CD14-positive monocyte (primary cell): ENCODE measurements at regions not wholly inside any gene's neighbourhood (a gene's known extent, or its start where the extent isn't known, plus 50 kb on each side); places are given as distances from the start of the nearest gene placed in this dataset.

ENCODE experiments used
- DNase-seq, 3 donors: peaks; one replicate each; pipeline ENCODE4 v3.0.0-alpha.2; 2011 to 2022
- H2AFZ ChIP-seq: 2 replicates; pipeline ENCODE4 v1.6.0; 2012; ENCODE audit warnings: mild to moderate bottlenecking, low read depth, low read length, inconsistent platforms; ENCODE audit not compliant: insufficient read depth, poor library complexity, severe bottlenecking
- H3K27ac ChIP-seq, 2 donors: 1 replicate in 1 of 2; 2 replicates in 1 of 2; pipeline ENCODE4 v1.5.1; 2012 to 2013; ENCODE audit warnings: low read length in 2 of 2, control low read depth in 1 of 2, inconsistent platforms in 1 of 2, low read depth in 1 of 2, mild to moderate bottlenecking in 1 of 2
- H3K27me3 ChIP-seq, 2 donors: one replicate each; pipeline versions ENCODE4 v1.6.0 to v1.6.1; 2011 to 2013; ENCODE audit warnings: low read length in 2 of 2; ENCODE audit not compliant: control insufficient read depth in 2 of 2, insufficient read depth in 2 of 2
- H3K36me3 ChIP-seq, 2 donors: replicated peaks in 1 of 2; 1 replicate in 1 of 2; 2 replicates in 1 of 2; pipeline versions ENCODE4 v1.5.1 to v1.6.1; 2012 to 2013; ENCODE audit warnings: low read length in 2 of 2, control low read depth in 1 of 2, inconsistent platforms in 1 of 2, mild to moderate bottlenecking in 1 of 2; ENCODE audit not compliant: insufficient read depth in 2 of 2, control insufficient read depth in 1 of 2
- H3K4me1 ChIP-seq, 2 donors: 1 replicate in 1 of 2; 2 replicates in 1 of 2; pipeline versions ENCODE4 v1.5.1 to v1.6.1; 2012 to 2013; ENCODE audit warnings: low read length in 2 of 2, control low read depth in 1 of 2, inconsistent platforms in 1 of 2, mild to moderate bottlenecking in 1 of 2, moderate library complexity in 1 of 2; ENCODE audit not compliant: insufficient read depth in 2 of 2, control insufficient read depth in 1 of 2
- H3K4me2 ChIP-seq: replicated peaks from 2 replicates; pipeline ENCODE3; 2012; ENCODE audit warnings: low read length, moderate library complexity, mild to moderate bottlenecking; ENCODE audit not compliant: poor library complexity, severe bottlenecking; ENCODE audit errors: extremely low read depth
- H3K4me3 ChIP-seq, 3 experiments: fragments of 200-600 bp in 1 of 3; sonication (generic) in 1 of 3; replicated peaks in 1 of 3; 1 replicate in 2 of 3; 2 replicates in 1 of 3; pipeline ENCODE4 v1.5.1; 2011 to 2013; ENCODE audit warnings: low read length in 3 of 3, mild to moderate bottlenecking in 3 of 3, control low read depth in 2 of 3, low read depth in 2 of 3, inconsistent platforms in 1 of 3, moderate library complexity in 1 of 3
- H3K79me2 ChIP-seq: 2 replicates; pipeline ENCODE4 v1.6.0; 2012; ENCODE audit warnings: mild to moderate bottlenecking, control low read depth, inconsistent platforms, low read length, moderate library complexity; ENCODE audit not compliant: insufficient read depth
- H3K9ac ChIP-seq: 2 replicates; pipeline ENCODE4 v1.6.0; 2017; ENCODE audit warnings: low read length, mild to moderate bottlenecking; ENCODE audit not compliant: insufficient read depth, poor library complexity, severe bottlenecking
- H3K9me3 ChIP-seq, 2 donors: replicated peaks in 1 of 2; 1 replicate in 1 of 2; 2 replicates in 1 of 2; pipeline versions ENCODE4 v1.5.1 to v1.6.1; 2012 to 2013; ENCODE audit warnings: low read length in 2 of 2, control low read depth in 1 of 2; ENCODE audit not compliant: control insufficient read depth in 1 of 2, insufficient read depth in 1 of 2
- H4K20me1 ChIP-seq: 2 replicates; pipeline ENCODE4 v1.6.0; 2012; ENCODE audit warnings: mild to moderate bottlenecking, low read length, control low read depth, moderate library complexity; ENCODE audit not compliant: insufficient read depth
- H3K27ac Mint-ChIP-seq, 7 donors: one replicate each; pipeline ENCODE4 v1.8.0; 2020; ENCODE audit warnings: mild to moderate bottlenecking in 7 of 7, mixed read lengths in 7 of 7, moderate library complexity in 6 of 7, inconsistent platforms in 2 of 7
- H3K27me3 Mint-ChIP-seq, 3 donors: one replicate each; pipeline ENCODE4 v1.8.0; 2021 to 2022; ENCODE audit warnings: low read depth in 3 of 3, mild to moderate bottlenecking in 3 of 3, mixed read lengths in 3 of 3, moderate library complexity in 3 of 3, inconsistent platforms in 1 of 3
- H3K36me3 Mint-ChIP-seq, 2 donors: one replicate each; pipeline ENCODE4 v1.8.0; 2020; ENCODE audit warnings: mixed read lengths in 2 of 2, inconsistent platforms in 1 of 2, mild to moderate bottlenecking in 1 of 2
- H3K4me1 Mint-ChIP-seq: one replicate; pipeline ENCODE4 v1.8.0; 2020; ENCODE audit warnings: mild to moderate bottlenecking, mixed read lengths
- H3K4me3 Mint-ChIP-seq, 2 donors: one replicate each; pipeline ENCODE4 v1.8.0; 2020; ENCODE audit warnings: mild to moderate bottlenecking in 2 of 2, mixed read lengths in 2 of 2, moderate library complexity in 1 of 2
- H3K9me3 Mint-ChIP-seq, 7 donors: one replicate each; pipeline ENCODE4 v1.8.0; 2020 to 2022; ENCODE audit warnings: mixed read lengths in 7 of 7, mild to moderate bottlenecking in 6 of 7, moderate library complexity in 6 of 7, inconsistent platforms in 2 of 7
- CTCF ChIP-seq: fragments of 200-600 bp; IDR thresholded peaks from one replicate; pipeline ENCODE4 v1.8.0; 2022; ENCODE audit warnings: antibody characterized with exemption, mild to moderate bottlenecking
- WGBS: methylation state at CpG from one replicate; pipeline ENCODE4 v1.1.5; 2013; ENCODE audit warnings: missing lambda C conversion rate; ENCODE audit not compliant: insufficient coverage; 5-methylcytosine and 5-hydroxymethylcytosine counted together
- intact Hi-C, 2 donors: fragments of 100-400 bp; cut with micrococcal nuclease; formaldehyde crosslinking; loops; one replicate each; pipeline versions ENCODE4 v1.15.0 to v1.15.1; 2023

GRCh38 chr18:1014951-1015624, 110.4 kb downstream of the ADCYAP1 start:
- no peak overlapping the region for H3K4me3 Mint-ChIP-seq
- no peak overlapping the region for H3K9ac ChIP-seq
- H3K27me3 ChIP-seq, result no peaks in the 10 kb centered on the region
- no peak for TF ChIP-seq CTCF
- H3K9me3 ChIP-seq, result no peaks in the 10 kb centered on the region
- H3K27me3 Mint-ChIP-seq, result peaks cover 0 to 2% (median 0%) of the 10 kb centered on the region in 3 donors
- intact Hi-C loops, result no loop called here
- no peak overlapping the region for H3K27ac Mint-ChIP-seq
- no peaks in the 10 kb centered on the region for H3K36me3 Mint-ChIP-seq
- H2AFZ ChIP-seq, result no peak overlapping the region
- no peaks in the 10 kb centered on the region for H3K4me1 Mint-ChIP-seq
- H3K4me1 ChIP-seq, result no peaks in the 10 kb centered on the region
- no peak for DNase-seq
- H4K20me1 ChIP-seq, result no peaks in the 10 kb centered on the region
- H3K79me2 ChIP-seq, result no peaks in the 10 kb centered on the region
- H3K4me3 ChIP-seq, result no peak overlapping the region
- no peak overlapping the region for H3K27ac ChIP-seq
- no peaks in the 10 kb centered on the region for H3K36me3 ChIP-seq
- H3K9me3 Mint-ChIP-seq, result peaks cover 0 to 2% (median 0%) of the 10 kb centered on the region in 7 donors
- H3K4me2 ChIP-seq, result no peak overlapping the region

GRCh38 chr18:1015777-1016176, 111.1 kb downstream of the ADCYAP1 start:
- Histone ChIP-seq H3K79me2 (no peaks in the 10 kb centered on the region), H3K36me3 (no peaks in the 10 kb centered on the region), H3K27me3 (no peaks in the 10 kb centered on the region), H4K20me1 (no peaks in the 10 kb centered on the region), H3K27ac (no peak overlapping the region), H3K9ac (no peak overlapping the region), H3K4me3 (no peak overlapping the region), H3K4me2 (no peak overlapping the region), H2AFZ (no peak overlapping the region), H3K9me3 (no peaks in the 10 kb centered on the region), H3K4me1 (no peaks in the 10 kb centered on the region)
- Mint-ChIP-seq H3K27me3 (peaks cover 0 to 2% (median 0%) of the 10 kb centered on the region in 3 donors), H3K4me3 (no peak overlapping the region), H3K9me3 (peaks cover 0 to 2% (median 0%) of the 10 kb centered on the region in 7 donors), H3K4me1 (no peaks in the 10 kb centered on the region), H3K27ac (no peak overlapping the region), H3K36me3 (no peaks in the 10 kb centered on the region)
- no CpG with 5 or more reads among the region's 2 CpGs for WGBS
- no peak for DNase-seq
- no peak for TF ChIP-seq CTCF
- intact Hi-C loops, result no loop called here
